Neutrophil (primary cell): ENCODE measurements at regions not wholly inside any gene's neighbourhood (a gene's known extent, or its start where the extent isn't known, plus 50 kb on each side); places are given as distances from the start of the nearest gene placed in this dataset.

ENCODE experiments used
- H3K27ac ChIP-seq: fragments of 200-600 bp; sonication (generic); 2 replicates; pipeline ENCODE4 v1.5.1; 2016; ENCODE audit warnings: mild to moderate bottlenecking, moderate library complexity
- H3K27me3 ChIP-seq: fragments of 200-600 bp; sonication (generic); 2 replicates; pipeline ENCODE4 v1.6.0; 2016; ENCODE audit warnings: mild to moderate bottlenecking
- H3K36me3 ChIP-seq: fragments of 200-600 bp; sonication (generic); 2 replicates; pipeline ENCODE4 v1.5.1; 2017
- H3K4me1 ChIP-seq, 2 experiments: fragments of 200-600 bp in 1 of 2; sonication (generic) in 1 of 2; 1 replicate in 1 of 2; 2 replicates in 1 of 2; pipeline versions ENCODE4 v1.5.1 to v1.6.1; 2013 to 2016; ENCODE audit warnings: low read depth in 1 of 2, low read length in 1 of 2, mild to moderate bottlenecking in 1 of 2, moderate library complexity in 1 of 2; ENCODE audit not compliant: control insufficient read depth in 1 of 2, insufficient read depth in 1 of 2
- H3K4me3 ChIP-seq, 2 experiments: fragments of 200-600 bp in 1 of 2; sonication (generic) in 1 of 2; 1 replicate in 1 of 2; 2 replicates in 1 of 2; pipeline ENCODE4 v1.5.1; 2013 to 2016; ENCODE audit warnings: low read depth in 1 of 2, low read length in 1 of 2, mild to moderate bottlenecking in 1 of 2, moderate library complexity in 1 of 2
- H3K9me3 ChIP-seq: fragments of 200-600 bp; sonication (generic); 2 replicates; pipeline ENCODE4 v1.5.1; 2016
- TF ChIP-seq, protein P1 (sequence below): fragments of 200-600 bp; sonication (generic); IDR thresholded peaks from 2 replicates; pipeline ENCODE4 v1.5.1; 2016; ENCODE audit warnings: antibody characterized with exemption

- Histone ChIP-seq H3K27ac (no peak overlapping the region), H3K9me3 (no peaks in the 10 kb centered on the region), H3K4me3 (no peak overlapping the region), H3K36me3 (no peaks in the 10 kb centered on the region), H3K27me3 (no peaks in the 10 kb centered on the region), H3K4me1 (peaks cover 3 to 11% of the 10 kb centered on the region in 2 experiments)
- TF ChIP-seq, protein P1, sequence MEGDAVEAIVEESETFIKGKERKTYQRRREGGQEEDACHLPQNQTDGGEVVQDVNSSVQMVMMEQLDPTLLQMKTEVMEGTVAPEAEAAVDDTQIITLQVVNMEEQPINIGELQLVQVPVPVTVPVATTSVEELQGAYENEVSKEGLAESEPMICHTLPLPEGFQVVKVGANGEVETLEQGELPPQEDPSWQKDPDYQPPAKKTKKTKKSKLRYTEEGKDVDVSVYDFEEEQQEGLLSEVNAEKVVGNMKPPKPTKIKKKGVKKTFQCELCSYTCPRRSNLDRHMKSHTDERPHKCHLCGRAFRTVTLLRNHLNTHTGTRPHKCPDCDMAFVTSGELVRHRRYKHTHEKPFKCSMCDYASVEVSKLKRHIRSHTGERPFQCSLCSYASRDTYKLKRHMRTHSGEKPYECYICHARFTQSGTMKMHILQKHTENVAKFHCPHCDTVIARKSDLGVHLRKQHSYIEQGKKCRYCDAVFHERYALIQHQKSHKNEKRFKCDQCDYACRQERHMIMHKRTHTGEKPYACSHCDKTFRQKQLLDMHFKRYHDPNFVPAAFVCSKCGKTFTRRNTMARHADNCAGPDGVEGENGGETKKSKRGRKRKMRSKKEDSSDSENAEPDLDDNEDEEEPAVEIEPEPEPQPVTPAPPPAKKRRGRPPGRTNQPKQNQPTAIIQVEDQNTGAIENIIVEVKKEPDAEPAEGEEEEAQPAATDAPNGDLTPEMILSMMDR: no peak
Observed at GRCh38 chr3:72143966-72144717, 359.2 kb upstream of the PROK2 start.

DNA sequence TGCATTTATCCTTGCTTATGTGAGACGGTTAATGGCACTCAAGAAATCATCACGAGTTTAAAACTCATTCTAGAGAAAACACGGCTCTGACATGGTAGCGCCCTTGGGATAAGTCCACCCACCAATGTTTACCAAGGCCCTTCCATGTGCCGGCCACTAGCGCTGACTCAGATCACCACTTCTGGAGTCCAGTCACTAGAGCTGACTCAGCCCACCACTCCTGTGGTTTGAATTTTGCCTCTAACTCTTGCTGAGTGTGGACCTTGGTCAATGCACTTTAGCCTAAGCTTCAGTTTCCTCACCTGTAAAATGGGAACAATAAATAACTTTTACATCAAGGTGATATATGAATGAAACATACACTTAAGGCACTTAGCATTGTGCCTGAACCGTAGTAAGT, 358.4 kb upstream of the PROK2 start:
- H3K4me3 ChIP-seq: no peak overlapping the region
- H3K4me1 ChIP-seq: peaks cover 3 to 11% of the 10 kb centered on the region in 2 experiments
- H3K27me3 ChIP-seq: no peaks in the 10 kb centered on the region
- no peak overlapping the region for H3K27ac ChIP-seq
- H3K36me3 ChIP-seq: no peaks in the 10 kb centered on the region
- no peaks in the 10 kb centered on the region for H3K9me3 ChIP-seq
- TF ChIP-seq, protein P1: no peak

GRCh38 chr3:72142028-72142427, 357.1 kb upstream of the PROK2 start:
- Histone ChIP-seq H3K27me3 (no peaks in the 10 kb centered on the region), H3K4me1 (peaks cover 3 to 11% of the 10 kb centered on the region in 2 experiments), H3K9me3 (no peaks in the 10 kb centered on the region), H3K4me3 (no peak overlapping the region), H3K36me3 (no peaks in the 10 kb centered on the region), H3K27ac (peak overlapping the region; percentile 29)
- TF ChIP-seq, protein P1: no peak

DNA sequence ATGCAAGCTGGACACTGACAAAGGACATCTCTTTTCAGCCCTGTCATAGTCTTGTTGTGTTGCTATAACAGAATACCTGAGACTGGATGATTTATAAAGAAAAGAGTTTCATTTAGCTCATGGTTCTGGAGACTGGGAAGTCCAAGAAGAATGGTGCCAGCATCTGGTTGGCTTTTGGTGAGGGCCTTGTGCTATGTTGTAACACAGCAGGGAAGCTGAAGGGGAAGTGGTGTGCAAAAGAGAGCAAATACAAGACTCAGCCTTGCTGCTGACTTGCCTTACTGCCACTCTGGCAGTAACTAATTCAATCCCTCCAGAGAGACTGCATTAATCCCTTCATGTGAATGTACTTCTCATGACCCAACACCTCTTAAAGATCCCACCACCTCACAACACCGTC, 356.3 kb upstream of the PROK2 start:
- no peaks in the 10 kb centered on the region for H3K27me3 ChIP-seq
- no peaks in the 10 kb centered on the region for H3K9me3 ChIP-seq
- H3K36me3 ChIP-seq: no peaks in the 10 kb centered on the region
- TF ChIP-seq, protein P1: no peak
- no peak overlapping the region for H3K4me3 ChIP-seq
- peak overlapping the region; percentile 29 for H3K27ac ChIP-seq
- H3K4me1 ChIP-seq: peaks cover 3 to 11% of the 10 kb centered on the region in 2 experiments

DNA sequence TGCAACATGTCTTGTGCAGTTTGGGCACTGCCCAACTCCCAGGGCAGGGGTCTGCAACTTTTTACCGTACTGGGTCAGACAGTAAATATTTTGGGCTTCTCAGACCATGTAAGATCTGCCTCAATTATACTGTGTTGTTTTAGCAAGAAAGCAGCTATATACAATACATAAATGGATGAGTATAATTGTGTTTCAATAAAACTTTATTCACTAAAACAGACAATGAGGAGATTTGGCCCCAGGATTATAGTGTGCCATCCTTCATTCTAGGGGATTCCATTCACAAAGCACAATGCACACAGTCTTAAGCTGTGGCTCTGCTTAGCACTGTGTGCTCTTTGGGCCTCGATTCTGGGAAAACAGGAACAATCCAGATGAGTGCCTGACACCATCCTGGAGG, 354.4 kb upstream of the PROK2 start:
- H3K9me3 ChIP-seq: no peaks in the 10 kb centered on the region
- no peak overlapping the region for H3K4me3 ChIP-seq
- no peak overlapping the region for H3K27ac ChIP-seq
- peaks cover 0 to 5% of the 10 kb centered on the region in 2 experiments for H3K4me1 ChIP-seq
- TF ChIP-seq, protein P1: no peak
- H3K36me3 ChIP-seq: no peaks in the 10 kb centered on the region
- H3K27me3 ChIP-seq: no peaks in the 10 kb centered on the region
